Brain microvascular endothelial cell (primary cell): ENCODE measurements at regions not wholly inside any gene's neighbourhood (a gene's known extent, or its start where the extent isn't known, plus 50 kb on each side); places are given as distances from the start of the nearest gene placed in this dataset.
A peak's percentile ranks its signal among the peaks of the same experiment; 100 is the strongest.

Source experiments
- DNase-seq: peaks from one replicate; pipeline ENCODE4 v3.0.0-alpha.2; 2020
- H3K27ac ChIP-seq: fragments of 250-450 bp; sonication (Bioruptor Pico); 2 replicates; pipeline ENCODE4 v1.5.1; 2020; ENCODE audit warnings: mild to moderate bottlenecking, moderate library complexity
- H3K27me3 ChIP-seq: fragments of 250-450 bp; sonication (Bioruptor Pico); replicated peaks from 2 replicates; pipeline ENCODE4 v1.5.1; 2020; ENCODE audit warnings: mild to moderate bottlenecking
- H3K36me3 ChIP-seq: fragments of 250-450 bp; sonication (Bioruptor Pico); replicated peaks from 2 replicates; pipeline ENCODE4 v1.5.1; 2020; ENCODE audit warnings: mild to moderate bottlenecking
- H3K4me3 ChIP-seq: 2 replicates; pipeline ENCODE4 v1.5.1; 2011; ENCODE audit warnings: low read depth, mild to moderate bottlenecking, control low read depth, low read length, moderate library complexity
- CTCF ChIP-seq: IDR thresholded peaks from 2 replicates; pipeline ENCODE4 v1.5.1; 2011; ENCODE audit warnings: low read depth, mild to moderate bottlenecking, moderate library complexity, low read length, control low read depth, inconsistent platforms; ENCODE audit errors: missing control alignments
- in situ Hi-C: cut with HindIII; loops from 2 replicates; pipeline ENCODE4 v1.10.0; 2017; ENCODE audit warnings: low sequenced_read_pairs, low pct_ligation_motif_present

- no peak overlapping the region for H3K27ac ChIP-seq
- in situ Hi-C loops: no loop called here
- H3K27me3 ChIP-seq: no peaks in the 10 kb centered on the region
- no peak overlapping the region for H3K4me3 ChIP-seq
- no peak for TF ChIP-seq CTCF
- H3K36me3 ChIP-seq: no peaks in the 10 kb centered on the region
- DNase-seq: no peak
Observed at GRCh38 chr3:14057701-14058100, 67.0 kb downstream of the CHCHD4 start.

GRCh38 chr3:14047841-14048240, 76.8 kb downstream of the CHCHD4 start:
- DNase-seq: no peak
- Histone ChIP-seq H3K4me3 (no peak overlapping the region), H3K27me3 (no peaks in the 10 kb centered on the region), H3K27ac (no peak overlapping the region), H3K36me3 (no peaks in the 10 kb centered on the region)
- no peak for TF ChIP-seq CTCF
- in situ Hi-C loops: no loop called here

DNA sequence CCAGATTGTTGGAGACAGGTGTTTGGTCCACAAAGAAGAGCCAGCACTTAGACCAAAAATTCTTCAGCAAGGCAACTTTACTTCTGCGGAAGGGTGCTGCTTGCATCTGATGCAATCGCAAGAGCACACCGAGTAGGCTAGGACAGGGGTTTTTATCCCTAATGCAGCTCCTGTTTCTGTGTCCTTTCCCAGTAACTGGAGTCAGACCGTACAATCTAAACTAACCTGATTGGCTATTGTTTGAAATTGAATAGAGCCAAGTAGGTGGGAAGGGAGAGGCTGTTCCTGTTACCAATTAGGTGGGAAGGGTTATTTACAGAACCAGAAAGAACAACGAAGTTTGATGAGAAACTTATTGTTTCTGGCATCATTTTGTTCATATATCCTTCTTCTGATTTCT, 77.6 kb downstream of the CHCHD4 start:
- H3K27me3 ChIP-seq: no peaks in the 10 kb centered on the region
- DNase-seq: no peak
- H3K36me3 ChIP-seq: no peaks in the 10 kb centered on the region
- no peak for TF ChIP-seq CTCF
- in situ Hi-C loops: no loop called here
- H3K27ac ChIP-seq: no peak overlapping the region
- H3K4me3 ChIP-seq: no peak overlapping the region

DNA sequence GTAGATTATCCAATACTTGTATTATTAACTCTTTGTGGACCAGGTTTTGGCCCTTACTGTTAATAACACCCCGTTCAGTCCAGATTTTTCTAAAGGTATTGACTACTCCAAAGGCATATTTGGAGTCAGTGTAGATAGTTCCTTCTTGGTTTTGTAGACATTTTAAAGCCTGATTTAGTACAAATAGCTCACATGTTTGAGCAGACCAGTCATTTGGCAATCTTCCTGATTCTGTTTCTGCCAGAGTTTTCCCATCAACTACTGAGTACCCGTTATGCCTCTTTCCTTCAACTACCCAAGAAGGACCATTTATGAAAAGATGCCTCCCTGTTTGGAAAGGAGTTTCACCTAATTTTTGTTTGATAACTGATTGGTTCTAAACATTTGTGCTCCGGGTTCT, 82.0 kb downstream of the CHCHD4 start:
- DNase-seq: peak; percentile 20
- Histone ChIP-seq H3K36me3 (no peaks in the 10 kb centered on the region), H3K27me3 (no peaks in the 10 kb centered on the region), H3K4me3 (no peak overlapping the region), H3K27ac (no peak overlapping the region)
- TF ChIP-seq CTCF: no peak
- in situ Hi-C loops: no loop called here

- in situ Hi-C loops: no loop called here
Observed at GRCh38 chr3:14039149-14039548, 85.5 kb downstream of the CHCHD4 start.

DNA sequence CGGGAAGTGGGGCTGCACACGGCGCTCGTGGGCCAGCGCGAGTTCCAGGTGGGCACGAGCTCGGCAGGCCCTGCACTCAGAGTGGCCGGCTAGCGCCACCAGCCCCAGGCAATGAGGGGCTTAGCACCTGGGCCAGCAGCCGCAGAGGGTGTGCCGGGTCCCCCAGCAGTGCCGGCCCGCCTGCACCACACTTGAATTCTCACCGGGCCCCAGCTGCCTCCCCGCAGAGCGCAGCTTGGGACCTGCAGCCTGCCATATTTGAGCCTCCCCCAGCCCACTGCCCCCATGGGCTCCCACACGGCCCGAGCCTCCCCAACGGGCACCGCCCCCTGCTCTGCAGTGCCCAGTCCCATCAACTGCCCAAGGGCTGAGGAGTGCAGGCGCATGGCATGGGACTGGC, 87.5 kb downstream of the CHCHD4 start:
- Histone ChIP-seq H3K4me3 (no peak overlapping the region), H3K27me3 (no peaks in the 10 kb centered on the region), H3K27ac (no peak overlapping the region), H3K36me3 (no peaks in the 10 kb centered on the region)
- TF ChIP-seq CTCF: no peak
- in situ Hi-C loops: no loop called here
- no peak for DNase-seq

More at GRCh38 chr3:14039149-14039548, 85.5 kb downstream of the CHCHD4 start:
- Histone ChIP-seq H3K27me3 (no peaks in the 10 kb centered on the region), H3K4me3 (no peak overlapping the region), H3K36me3 (no peaks in the 10 kb centered on the region), H3K27ac (no peak overlapping the region)
- no peak for TF ChIP-seq CTCF
- no peak for DNase-seq
